ENCODE measurements at regions not wholly inside any gene's neighbourhood (a gene's known extent, or its start where the extent isn't known, plus 50 kb on each side); places are given as distances from the start of the nearest gene placed in this dataset.

- DNase-seq (ENCODE audit: low spot score), result no peak
- in situ Hi-C loops (cut with MboI; ENCODE audit: low pct_unique_long_range_greater_than_20kb, low sequenced_read_pairs, unreplicated experiment), result no loop called here
- no peak for TF ChIP-seq CTCF (IDR thresholded peaks at IDR 0.05; ENCODE audit: extremely low read depth, insufficient read depth, missing control alignments)
Observed at GRCh38 chr16:85199069-85199725, 86.9 kb upstream of the CIBAR2 start.

GRCh38 chr16:85199880-85200279 lies 87.6 kb upstream of the CIBAR2 start:
- no peak for DNase-seq (ENCODE audit: low spot score)
- in situ Hi-C loops (cut with MboI; ENCODE audit: low pct_unique_long_range_greater_than_20kb, low sequenced_read_pairs, unreplicated experiment), result no loop called here
- no peak for TF ChIP-seq CTCF (IDR thresholded peaks at IDR 0.05; ENCODE audit: extremely low read depth, insufficient read depth, missing control alignments)

GRCh38 chr16:85200471-85201278 lies 88.4 kb upstream of the CIBAR2 start:
- no peak for DNase-seq (ENCODE audit: low spot score)
- in situ Hi-C loops (cut with MboI; ENCODE audit: low pct_unique_long_range_greater_than_20kb, low sequenced_read_pairs, unreplicated experiment), result no loop called here
- no peak for TF ChIP-seq CTCF (IDR thresholded peaks at IDR 0.05; ENCODE audit: extremely low read depth, insufficient read depth, missing control alignments)

- in situ Hi-C loops (cut with MboI; ENCODE audit: low pct_unique_long_range_greater_than_20kb, low sequenced_read_pairs, unreplicated experiment), result no loop called here
- TF ChIP-seq CTCF (IDR thresholded peaks at IDR 0.05; ENCODE audit: extremely low read depth, insufficient read depth, missing control alignments), result no peak
- no peak for DNase-seq (ENCODE audit: low spot score)
Observed at GRCh38 chr16:85201574-85201973, 89.3 kb upstream of the CIBAR2 start.

GRCh38 chr16:85202051-85202601 lies 89.9 kb upstream of the CIBAR2 start:
- in situ Hi-C loops (cut with MboI; ENCODE audit: low pct_unique_long_range_greater_than_20kb, low sequenced_read_pairs, unreplicated experiment), result no loop called here
- no peak for TF ChIP-seq CTCF (IDR thresholded peaks at IDR 0.05; ENCODE audit: extremely low read depth, insufficient read depth, missing control alignments)
- DNase-seq (ENCODE audit: low spot score), result no peak

GRCh38 chr16:85202631-85203461 lies 90.6 kb upstream of the CIBAR2 start:
- no peak for TF ChIP-seq CTCF (IDR thresholded peaks at IDR 0.05; ENCODE audit: extremely low read depth, insufficient read depth, missing control alignments)
- no peak for DNase-seq (ENCODE audit: low spot score)
- in situ Hi-C loops (cut with MboI; ENCODE audit: low pct_unique_long_range_greater_than_20kb, low sequenced_read_pairs, unreplicated experiment), result no loop called here
